GM12878 (cell line): ENCODE measurements at regions not wholly inside any gene's neighbourhood (a gene's known extent, or its start where the extent isn't known, plus 50 kb on each side); places are given as distances from the start of the nearest gene placed in this dataset.

Source experiments
- ATAC-seq: fragments of 200-7000 bp; cut with Tn5 transposase; 3 replicates; pipeline ENCODE4 v1.9.1; 2020; ENCODE audit warnings: mild to moderate bottlenecking, moderate library complexity
- BruUV-seq: library from RNA; stranded (reverse); fragments of 400-500 nt; replicated peaks from 2 replicates; lab custom pipeline; 2021; lab: Mats Ljungman, UMichigan
- CTCF ChIA-PET: fragments of 300-600 bp; sonication (Branson Sonifier 250); formaldehyde crosslinking; extraction: SDS; loops from one replicate; lab custom pipeline; 2021; ENCODE audit warnings: inconsistent platforms; lab: Yijun Ruan, JAX
- POLR2A ChIA-PET: fragments of 350-600 bp; formaldehyde crosslinking; extraction: SDS; loops from one replicate; lab custom pipeline; 2021; ENCODE audit warnings: inconsistent platforms; lab: Charles Lee
- RAD21 ChIA-PET: fragments of 300-600 bp; sonication (Branson Sonifier 250); formaldehyde crosslinking; loops from one replicate; lab custom pipeline; 2023; ENCODE audit warnings: antibody characterized with exemption; ENCODE audit not compliant: unreplicated experiment; lab: Charles Lee
- SMC1A ChIA-PET: fragments of 300-600 bp; sonication (Branson Sonifier 250); formaldehyde crosslinking; loops from one replicate; lab custom pipeline; 2023; ENCODE audit not compliant: unreplicated experiment, uncharacterized antibody; lab: Charles Lee
- DNase-seq: peaks from one replicate; pipeline ENCODE4 v3.0.0-alpha.2; 2011; ENCODE audit warnings: low read depth, low spot score
- FAIRE-seq: peaks from 3 replicates; lab custom pipeline; 2011; peaks lifted over from hg19 to GRCh38; lab: Jason Lieb, UNC
- H2AFZ ChIP-seq: 2 replicates; pipeline ENCODE4 v1.6.0; 2011; ENCODE audit warnings: low read depth, low read length, control low read depth; ENCODE audit not compliant: control insufficient read depth
- H3K27ac ChIP-seq: 2 replicates; pipeline ENCODE4 v1.5.1; 2011; ENCODE audit warnings: control low read depth; ENCODE audit not compliant: control insufficient read depth, insufficient read depth
- H3K27me3 ChIP-seq, 2 experiments: replicated peaks in 1 of 2; 2 replicates each; pipeline versions ENCODE4 v1.6.0 to v1.6.1; 2011; ENCODE audit warnings: low read length in 1 of 2; ENCODE audit not compliant: control insufficient read depth in 2 of 2, insufficient read depth in 2 of 2
- H3K36me3 ChIP-seq, 2 experiments: 2 replicates each; pipeline ENCODE4 v1.5.1; 2011; ENCODE audit warnings: low read length in 1 of 2; ENCODE audit not compliant: control insufficient read depth in 2 of 2, insufficient read depth in 2 of 2
- H3K4me1 ChIP-seq: 2 replicates; pipeline ENCODE4 v1.6.1; 2011; ENCODE audit warnings: mild to moderate bottlenecking, low read length, moderate library complexity, mixed read lengths; ENCODE audit not compliant: control insufficient read depth, insufficient read depth
- H3K4me2 ChIP-seq: 2 replicates; pipeline ENCODE4 v1.6.0; 2011; ENCODE audit warnings: control low read depth; ENCODE audit not compliant: control insufficient read depth, insufficient read depth
- H3K4me3 ChIP-seq: fragments of 200-600 bp; sonication (generic); 2 replicates; pipeline ENCODE4 v1.5.1; 2016
- H3K79me2 ChIP-seq: 2 replicates; pipeline ENCODE4 v1.6.0; 2011; ENCODE audit warnings: low read length; ENCODE audit not compliant: control insufficient read depth, insufficient read depth
- H3K9ac ChIP-seq: 2 replicates; pipeline ENCODE4 v1.8.0; 2011; ENCODE audit warnings: low read length, control low read depth, mixed read lengths; ENCODE audit not compliant: control insufficient read depth, insufficient read depth
- H3K9me3 ChIP-seq: replicated peaks from 3 replicates; pipeline ENCODE4 v1.5.1; 2011; ENCODE audit warnings: mild to moderate bottlenecking, low read length; ENCODE audit not compliant: control insufficient read depth, insufficient read depth
- H4K20me1 ChIP-seq: 2 replicates; pipeline ENCODE4 v1.6.0; 2011; ENCODE audit not compliant: control insufficient read depth, insufficient read depth
- CBX5 ChIP-seq: sonication (generic); IDR thresholded peaks from 2 replicates; pipeline ENCODE4 v1.6.1; 2016; ENCODE audit warnings: low read depth, moderate library complexity, mild to moderate bottlenecking, inconsistent platforms
- CHD1 ChIP-seq: IDR thresholded peaks from 2 replicates; pipeline ENCODE4 v1.6.1; 2012; ENCODE audit warnings: low read depth, low read length, improper control_type of control experiment
- GABPA ChIP-seq: IDR thresholded peaks from 2 replicates; pipeline ENCODE4 v1.6.1; 2014; ENCODE audit warnings: antibody characterized with exemption, low read depth, mild to moderate bottlenecking, inconsistent platforms
- HDAC6 ChIP-seq: fragments of 200-600 bp; sonication (generic); IDR thresholded peaks from one replicate; pipeline ENCODE4 v1.8.0; 2017; ENCODE audit warnings: antibody characterized with exemption; ENCODE audit not compliant: unreplicated experiment
- LARP7 ChIP-seq: fragments of 450-650 bp; IDR thresholded peaks from 2 replicates; pipeline ENCODE4 v1.6.1; 2017; ENCODE audit warnings: mild to moderate bottlenecking
- MXI1 ChIP-seq: fragments of 150-350 bp; IDR thresholded peaks from 2 replicates; pipeline ENCODE4 v1.6.1; 2011; ENCODE audit warnings: low read depth, mild to moderate bottlenecking, inconsistent platforms, low read length, improper control_type of control experiment
- NBN ChIP-seq: fragments of 450-650 bp; IDR thresholded peaks from 2 replicates; pipeline ENCODE4 v1.6.1; 2016
- PAX8 ChIP-seq: fragments of 450-650 bp; IDR thresholded peaks from 2 replicates; pipeline ENCODE4 v1.6.1; 2017; ENCODE audit warnings: mild to moderate bottlenecking, moderate library complexity
- POU2F2 ChIP-seq: IDR thresholded peaks from 3 replicates; pipeline ENCODE4 v1.6.1; 2011; ENCODE audit warnings: low read depth, mild to moderate bottlenecking, low read length, borderline replicate concordance
- SRF ChIP-seq, 2 experiments: IDR thresholded peaks; 2 replicates each; pipeline ENCODE4 v1.6.1; 2011; ENCODE audit warnings: low read depth in 2 of 2, low read length in 2 of 2, mild to moderate bottlenecking in 1 of 2, moderate library complexity in 1 of 2
- YBX1 ChIP-seq: fragments of 450-650 bp; IDR thresholded peaks from 2 replicates; pipeline ENCODE4 v1.6.1; 2016; ENCODE audit warnings: antibody characterized with exemption
- ZZZ3 ChIP-seq: IDR thresholded peaks from 2 replicates; pipeline ENCODE4 v1.6.1; 2011; ENCODE audit warnings: low read depth; ENCODE audit not compliant: control insufficient read depth, insufficient read length
- WGBS: methylation state at CpG from one replicate; pipeline ENCODE4 v1.1.6; 2016; ENCODE audit warnings: low lambda C conversion rate; ENCODE audit not compliant: insufficient replicate concordance, insufficient coverage; ENCODE audit errors: missing lambda C conversion rate; 5-methylcytosine and 5-hydroxymethylcytosine counted together
- in situ Hi-C: fragments of 300-500 bp; cut with MboI; formaldehyde crosslinking; loops from 9 replicates; pipeline ENCODE4 v1.14.3; 2018; ENCODE audit warnings: mixed read lengths
- intact Hi-C: fragments of 100-400 bp; cut with micrococcal nuclease; formaldehyde crosslinking; loops from one replicate; pipeline ENCODE4 v1.14.2; 2022; ENCODE audit not compliant: unreplicated experiment
- TF ChIP-seq, protein P1 (sequence below): IDR thresholded peaks from 2 replicates; pipeline ENCODE4 v1.6.1; 2011; ENCODE audit warnings: borderline replicate concordance, low read depth, mild to moderate bottlenecking, moderate library complexity, mixed read lengths, low read length; ENCODE audit not compliant: insufficient read depth; ENCODE audit errors: extremely low read length
- TF ChIP-seq, protein P2 (sequence below): fragments of 450-650 bp; IDR thresholded peaks from 2 replicates; pipeline ENCODE4 v1.6.1; 2016; ENCODE audit warnings: mild to moderate bottlenecking
- TF ChIP-seq, protein P3 (sequence below): fragments of 450-650 bp; IDR thresholded peaks from 2 replicates; pipeline ENCODE4 v1.6.1; 2014; ENCODE audit warnings: mild to moderate bottlenecking
- TF ChIP-seq, protein P4 (sequence below): fragments of 450-650 bp; IDR thresholded peaks from 2 replicates; pipeline ENCODE4 v1.6.1; 2017; ENCODE audit warnings: mild to moderate bottlenecking, moderate library complexity

GRCh38 chr2:8622199-8622911, 59.5 kb upstream of the ID2 start:
- BruUV-seq = no TSS peak
- Histone ChIP-seq H3K79me2 (no peaks in the 10 kb centered on the region), H3K9ac (no peak overlapping the region), H3K36me3 (no peaks in the 10 kb centered on the region), H3K4me3 (no peak overlapping the region), H4K20me1 (no peaks in the 10 kb centered on the region), H3K9me3 (no peaks in the 10 kb centered on the region), H3K27me3 (peaks cover 0 to 8% of the 10 kb centered on the region in 2 experiments; a peak in 2 of 4 replicates), H3K4me1 (no peaks in the 10 kb centered on the region), H2AFZ (no peak overlapping the region), H3K27ac (no peak overlapping the region), H3K4me2 (no peak overlapping the region)
- intact Hi-C loops = no loop called here
- SMC1A ChIA-PET = interaction anchor here (1.0 to 6.3 kb wide), 10 partner anchors 13 to 103 kb away, joined by 3 to 40 read pairs (median 4); partner anchors contain the start of gene ID2
- CTCF ChIA-PET = interaction anchor here (0.5 to 2.0 kb wide), 7 partner anchors 10 to 71 kb away, joined by 3 to 12 read pairs (median 3); no protein-coding TSS in a partner anchor
- in situ Hi-C loops = no loop called here
- no peak for DNase-seq
- peak; percentile 89 for ATAC-seq
- POLR2A ChIA-PET = interaction anchor here (0.6 to 1.8 kb wide), 11 partner anchors 9 to 382 kb away, joined by 3 to 12 read pairs (median 3); no protein-coding TSS in a partner anchor
- 9% methylated on average over 5 of the region's 7 CpGs for WGBS
- no peak for FAIRE-seq
- RAD21 ChIA-PET = interaction anchor here (0.6 to 2.1 kb wide), 14 partner anchors 9 to 143 kb away, joined by 3 to 23 read pairs (median 4); partner anchors contain the start of gene ID2
- TF ChIP-seq POU2F2 = no peak
- no peak for TF ChIP-seq GABPA
- no peak for TF ChIP-seq LARP7
- no peak for TF ChIP-seq ZZZ3
- no peak for TF ChIP-seq SRF (IDR thresholded peaks at IDR 0.05; ENCODE audit: low read depth in 2 of 2, low read length in 2 of 2)
- no peak for TF ChIP-seq HDAC6
- TF ChIP-seq, protein P1, sequence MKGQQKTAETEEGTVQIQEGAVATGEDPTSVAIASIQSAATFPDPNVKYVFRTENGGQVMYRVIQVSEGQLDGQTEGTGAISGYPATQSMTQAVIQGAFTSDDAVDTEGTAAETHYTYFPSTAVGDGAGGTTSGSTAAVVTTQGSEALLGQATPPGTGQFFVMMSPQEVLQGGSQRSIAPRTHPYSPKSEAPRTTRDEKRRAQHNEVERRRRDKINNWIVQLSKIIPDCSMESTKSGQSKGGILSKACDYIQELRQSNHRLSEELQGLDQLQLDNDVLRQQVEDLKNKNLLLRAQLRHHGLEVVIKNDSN = no peak
- TF ChIP-seq MXI1 = no peak
- TF ChIP-seq NBN = peak; percentile 72; the same call in 1 of the 2 replicates
- no peak for TF ChIP-seq CBX5
- TF ChIP-seq CHD1 = no peak
- TF ChIP-seq, protein P2, sequence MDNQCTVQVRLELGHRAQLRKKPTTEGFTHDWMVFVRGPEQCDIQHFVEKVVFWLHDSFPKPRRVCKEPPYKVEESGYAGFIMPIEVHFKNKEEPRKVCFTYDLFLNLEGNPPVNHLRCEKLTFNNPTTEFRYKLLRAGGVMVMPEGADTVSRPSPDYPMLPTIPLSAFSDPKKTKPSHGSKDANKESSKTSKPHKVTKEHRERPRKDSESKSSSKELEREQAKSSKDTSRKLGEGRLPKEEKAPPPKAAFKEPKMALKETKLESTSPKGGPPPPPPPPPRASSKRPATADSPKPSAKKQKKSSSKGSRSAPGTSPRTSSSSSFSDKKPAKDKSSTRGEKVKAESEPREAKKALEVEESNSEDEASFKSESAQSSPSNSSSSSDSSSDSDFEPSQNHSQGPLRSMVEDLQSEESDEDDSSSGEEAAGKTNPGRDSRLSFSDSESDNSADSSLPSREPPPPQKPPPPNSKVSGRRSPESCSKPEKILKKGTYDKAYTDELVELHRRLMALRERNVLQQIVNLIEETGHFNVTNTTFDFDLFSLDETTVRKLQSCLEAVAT = 0 out of 2 replicates have a peak, but pooled peaks have one; percentile 40
- TF ChIP-seq, protein P3, sequence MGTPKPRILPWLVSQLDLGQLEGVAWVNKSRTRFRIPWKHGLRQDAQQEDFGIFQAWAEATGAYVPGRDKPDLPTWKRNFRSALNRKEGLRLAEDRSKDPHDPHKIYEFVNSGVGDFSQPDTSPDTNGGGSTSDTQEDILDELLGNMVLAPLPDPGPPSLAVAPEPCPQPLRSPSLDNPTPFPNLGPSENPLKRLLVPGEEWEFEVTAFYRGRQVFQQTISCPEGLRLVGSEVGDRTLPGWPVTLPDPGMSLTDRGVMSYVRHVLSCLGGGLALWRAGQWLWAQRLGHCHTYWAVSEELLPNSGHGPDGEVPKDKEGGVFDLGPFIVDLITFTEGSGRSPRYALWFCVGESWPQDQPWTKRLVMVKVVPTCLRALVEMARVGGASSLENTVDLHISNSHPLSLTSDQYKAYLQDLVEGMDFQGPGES = no peak
- no peak for TF ChIP-seq PAX8
- TF ChIP-seq, protein P4, sequence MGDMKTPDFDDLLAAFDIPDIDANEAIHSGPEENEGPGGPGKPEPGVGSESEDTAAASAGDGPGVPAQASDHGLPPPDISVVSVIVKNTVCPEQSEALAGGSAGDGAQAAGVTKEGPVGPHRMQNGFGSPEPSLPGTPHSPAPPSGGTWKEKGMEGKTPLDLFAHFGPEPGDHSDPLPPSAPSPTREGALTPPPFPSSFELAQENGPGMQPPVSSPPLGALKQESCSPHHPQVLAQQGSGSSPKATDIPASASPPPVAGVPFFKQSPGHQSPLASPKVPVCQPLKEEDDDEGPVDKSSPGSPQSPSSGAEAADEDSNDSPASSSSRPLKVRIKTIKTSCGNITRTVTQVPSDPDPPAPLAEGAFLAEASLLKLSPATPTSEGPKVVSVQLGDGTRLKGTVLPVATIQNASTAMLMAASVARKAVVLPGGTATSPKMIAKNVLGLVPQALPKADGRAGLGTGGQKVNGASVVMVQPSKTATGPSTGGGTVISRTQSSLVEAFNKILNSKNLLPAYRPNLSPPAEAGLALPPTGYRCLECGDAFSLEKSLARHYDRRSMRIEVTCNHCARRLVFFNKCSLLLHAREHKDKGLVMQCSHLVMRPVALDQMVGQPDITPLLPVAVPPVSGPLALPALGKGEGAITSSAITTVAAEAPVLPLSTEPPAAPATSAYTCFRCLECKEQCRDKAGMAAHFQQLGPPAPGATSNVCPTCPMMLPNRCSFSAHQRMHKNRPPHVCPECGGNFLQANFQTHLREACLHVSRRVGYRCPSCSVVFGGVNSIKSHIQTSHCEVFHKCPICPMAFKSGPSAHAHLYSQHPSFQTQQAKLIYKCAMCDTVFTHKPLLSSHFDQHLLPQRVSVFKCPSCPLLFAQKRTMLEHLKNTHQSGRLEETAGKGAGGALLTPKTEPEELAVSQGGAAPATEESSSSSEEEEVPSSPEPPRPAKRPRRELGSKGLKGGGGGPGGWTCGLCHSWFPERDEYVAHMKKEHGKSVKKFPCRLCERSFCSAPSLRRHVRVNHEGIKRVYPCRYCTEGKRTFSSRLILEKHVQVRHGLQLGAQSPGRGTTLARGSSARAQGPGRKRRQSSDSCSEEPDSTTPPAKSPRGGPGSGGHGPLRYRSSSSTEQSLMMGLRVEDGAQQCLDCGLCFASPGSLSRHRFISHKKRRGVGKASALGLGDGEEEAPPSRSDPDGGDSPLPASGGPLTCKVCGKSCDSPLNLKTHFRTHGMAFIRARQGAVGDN = 0 out of 2 replicates have a peak, but pooled peaks have one; percentile 12
- no peak for TF ChIP-seq YBX1
